ENCODE measurements at regions not wholly inside any gene's neighbourhood (a gene's known extent, or its start where the extent isn't known, plus 50 kb on each side); places are given as distances from the start of the nearest gene placed in this dataset.
"Not testable (repeated sequence)": the region's sequence is repeated elsewhere in the genome, so short reads cannot be mapped to it uniquely, and the experiment has no call there.

GRCh38 chr18:78876868-78877267 is 102.8 kb upstream of the SALL3 start:
- DNase-seq (ENCODE audit: low read depth) = no peak

- no peak for DNase-seq (ENCODE audit: low read depth)
Measured at GRCh38 chr18:78878335-78878734, 101.3 kb upstream of the SALL3 start.

GRCh38 chr18:78879072-78879883 is 100.3 kb upstream of the SALL3 start:
- not testable (repeated sequence) for DNase-seq (ENCODE audit: low read depth)

- DNase-seq (ENCODE audit: low read depth) = no peak
Measured at GRCh38 chr18:78882585-78882984, 97.0 kb upstream of the SALL3 start.

GRCh38 chr18:78883501-78883900 is 96.1 kb upstream of the SALL3 start:
- DNase-seq (ENCODE audit: low read depth) = no peak

GRCh38 chr18:78884502-78884901 is 95.1 kb upstream of the SALL3 start:
- DNase-seq (ENCODE audit: low read depth) = no peak

GRCh38 chr18:78889250-78889649 is 90.4 kb upstream of the SALL3 start:
- DNase-seq (ENCODE audit: low read depth) = no peak

- DNase-seq (ENCODE audit: low read depth) = no peak
Measured at GRCh38 chr18:78890388-78890787, 89.2 kb upstream of the SALL3 start.

- no peak for DNase-seq (ENCODE audit: low read depth)
Measured at GRCh38 chr18:78891185-78891762, 88.3 kb upstream of the SALL3 start.

- DNase-seq (ENCODE audit: low read depth) = no peak
Measured at GRCh38 chr18:78892177-78892576, 87.4 kb upstream of the SALL3 start.

- no peak for DNase-seq (ENCODE audit: low read depth)
Measured at GRCh38 chr18:78892721-78893120, 86.9 kb upstream of the SALL3 start.

GRCh38 chr18:78893281-78894032 is 86.2 kb upstream of the SALL3 start:
- no peak for DNase-seq (ENCODE audit: low read depth)

- DNase-seq (ENCODE audit: low read depth) = no peak
Measured at GRCh38 chr18:78894033-78894305, 85.6 kb upstream of the SALL3 start.

- DNase-seq (ENCODE audit: low read depth) = no peak
Measured at GRCh38 chr18:78895207-78896001, 84.2 kb upstream of the SALL3 start.

GRCh38 chr18:78896111-78896905 is 83.3 kb upstream of the SALL3 start:
- no peak for DNase-seq (ENCODE audit: low read depth)

GRCh38 chr18:78898066-78898465 is 81.6 kb upstream of the SALL3 start:
- DNase-seq (ENCODE audit: low read depth) = no peak

- DNase-seq (ENCODE audit: low read depth) = no peak
Measured at GRCh38 chr18:78898635-78899034, 81.0 kb upstream of the SALL3 start.

GRCh38 chr18:78899241-78899640 is 80.4 kb upstream of the SALL3 start:
- DNase-seq (ENCODE audit: low read depth) = no peak

- no peak for DNase-seq (ENCODE audit: low read depth)
Measured at GRCh38 chr18:78900938-78901909, 78.4 kb upstream of the SALL3 start.

Data from RPMI7951 (cell line).